Cardiac muscle cell (in vitro differentiated cells and primary cell): ENCODE measurements at regions not wholly inside any gene's neighbourhood (a gene's known extent, or its start where the extent isn't known, plus 50 kb on each side); places are given as distances from the start of the nearest gene placed in this dataset.

ENCODE experiments used
- DNase-seq, 2 donors: peaks; one replicate each; pipeline versions ENCODE4 v3.0.0 to v3.0.0-alpha.2; 2010 to 2017; ENCODE audit warnings: low read depth in 1 of 2, low spot score in 1 of 2
- H3K27ac ChIP-seq: fragments of 200-600 bp; sonication (generic); 2 replicates; pipeline ENCODE4 v1.5.1; 2016
- H3K27me3 ChIP-seq: fragments of 200-600 bp; sonication (generic); 2 replicates; pipeline ENCODE4 v1.6.0; 2016; ENCODE audit warnings: control low read depth
- H3K36me3 ChIP-seq: fragments of 200-600 bp; sonication (generic); 2 replicates; pipeline ENCODE4 v1.5.1; 2016; ENCODE audit warnings: control low read depth
- H3K4me1 ChIP-seq: fragments of 200-600 bp; sonication (generic); 2 replicates; pipeline ENCODE4 v1.8.1; 2017; ENCODE audit warnings: low read depth, mild to moderate bottlenecking, mixed run types
- H3K4me3 ChIP-seq: fragments of 200-600 bp; sonication (generic); 2 replicates; pipeline ENCODE4 v1.5.1; 2016; ENCODE audit warnings: mild to moderate bottlenecking
- H3K9me3 ChIP-seq: fragments of 200-600 bp; sonication (generic); 2 replicates; pipeline ENCODE4 v1.5.1; 2017; ENCODE audit warnings: low read depth, mild to moderate bottlenecking, control low read depth
- CTCF ChIP-seq: IDR thresholded peaks from 2 replicates; pipeline ENCODE4 v1.5.1; 2012; ENCODE audit warnings: low read depth, mild to moderate bottlenecking, low read length

DNA sequence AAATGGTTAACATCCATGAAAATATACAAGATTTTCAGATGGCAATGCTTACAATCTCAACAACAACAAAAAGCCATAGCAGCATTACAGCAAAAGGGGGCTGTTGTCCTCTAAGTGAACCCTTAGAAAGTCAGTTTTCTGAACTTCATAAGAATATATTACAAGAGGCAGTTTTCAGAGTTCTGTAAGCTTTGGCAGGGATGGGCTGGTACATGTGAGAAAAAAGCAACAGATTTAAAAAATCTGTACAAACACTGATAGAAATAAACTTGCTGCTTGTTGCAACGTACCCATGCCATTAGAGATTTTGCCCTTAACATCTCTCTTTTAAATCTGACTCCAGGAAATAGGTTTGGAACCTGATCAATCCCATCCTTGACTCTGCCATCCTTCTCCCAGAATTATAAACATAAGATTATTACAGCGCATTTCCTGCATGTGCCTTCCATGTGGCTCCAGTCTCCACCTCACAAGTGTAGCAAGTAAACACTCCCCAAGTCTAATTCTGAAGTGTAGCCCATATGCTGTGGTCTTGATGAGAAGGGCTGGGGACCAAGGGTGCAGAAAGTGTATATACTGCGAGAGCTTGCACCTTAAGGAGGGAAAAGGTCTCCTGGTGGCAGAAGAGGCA is 101.4 kb upstream of the TSPAN2 start:
- no peaks in the 10 kb centered on the region for H3K9me3 ChIP-seq
- no peaks in the 10 kb centered on the region for H3K27me3 ChIP-seq
- TF ChIP-seq CTCF, result no peak
- peaks cover 21% of the 10 kb centered on the region for H3K4me1 ChIP-seq
- no peak for DNase-seq
- H3K27ac ChIP-seq, result no peak overlapping the region
- no peaks in the 10 kb centered on the region for H3K36me3 ChIP-seq
- no peak overlapping the region for H3K4me3 ChIP-seq

GRCh38 chr1:115189814-115190539 is 100.7 kb upstream of the TSPAN2 start:
- H3K27me3 ChIP-seq, result no peaks in the 10 kb centered on the region
- peak in 1 of 2 donors; percentile 58 for DNase-seq
- H3K4me1 ChIP-seq, result peaks cover 21% of the 10 kb centered on the region
- no peak for TF ChIP-seq CTCF
- H3K9me3 ChIP-seq, result no peaks in the 10 kb centered on the region
- H3K36me3 ChIP-seq, result no peaks in the 10 kb centered on the region
- peak overlapping the region; percentile 8 for H3K27ac ChIP-seq
- H3K4me3 ChIP-seq, result no peak overlapping the region

DNA sequence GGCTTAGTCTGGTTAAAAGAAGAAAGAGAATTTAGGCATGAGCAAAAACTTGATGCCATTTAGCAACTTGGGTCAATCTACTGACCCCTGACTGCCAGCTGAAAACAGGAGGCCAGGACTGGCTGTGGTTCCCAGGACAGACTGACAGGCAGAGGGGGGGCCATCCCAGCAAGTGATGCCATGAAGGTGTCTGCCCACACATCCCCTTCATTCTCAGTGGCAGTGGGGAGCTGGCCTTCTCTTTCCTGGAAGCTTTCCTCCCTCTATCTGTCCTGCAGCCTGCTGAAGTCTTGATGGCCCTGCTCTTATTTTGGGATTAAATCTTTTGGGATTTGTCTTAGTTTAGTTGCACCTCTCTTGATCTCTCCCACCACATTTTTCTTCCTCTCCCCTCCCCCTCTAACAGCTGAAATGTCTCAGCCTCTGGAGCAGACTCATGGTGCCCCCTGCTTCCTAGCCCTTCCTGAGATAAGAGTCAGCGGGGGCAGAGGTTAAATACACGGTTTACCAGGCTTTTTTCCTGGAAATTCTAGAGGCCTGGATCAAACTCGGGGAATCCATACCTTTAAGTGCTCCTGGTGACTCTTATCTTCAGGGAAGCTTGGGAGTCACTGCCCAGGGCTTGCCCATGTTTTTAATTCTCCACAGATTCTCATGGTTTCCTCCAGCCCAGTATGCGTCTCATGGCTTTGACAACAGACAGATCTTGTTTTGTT is 99.5 kb upstream of the TSPAN2 start:
- H3K27ac ChIP-seq, result no peak overlapping the region

DNA sequence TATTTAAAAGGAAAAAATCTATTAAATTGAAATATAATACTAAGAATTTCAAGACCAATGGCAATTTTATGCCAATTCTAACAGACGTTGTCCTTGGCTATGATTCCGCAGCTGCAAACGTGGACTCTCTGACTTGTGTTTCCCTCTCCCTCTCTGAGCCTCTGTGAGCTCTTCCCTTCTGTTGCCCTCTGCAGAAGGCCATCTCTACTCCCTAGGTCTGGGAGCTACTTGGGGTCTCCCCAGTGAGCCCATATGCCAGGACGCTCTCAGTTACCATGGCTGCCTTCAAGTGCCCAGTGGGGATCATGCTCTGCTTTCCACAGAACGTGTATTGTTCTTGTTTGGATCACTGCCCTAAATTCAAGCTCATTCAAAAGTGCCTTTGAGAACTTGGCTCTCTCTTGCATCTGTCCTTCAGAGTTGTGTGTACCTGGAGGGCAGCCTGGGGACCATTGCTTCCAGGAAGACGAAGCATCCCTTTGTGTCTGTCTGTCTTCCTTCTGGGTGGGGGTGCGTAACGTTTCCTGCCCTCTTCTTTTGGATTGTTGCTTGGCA is 97.5 kb upstream of the TSPAN2 start:
- no peak for DNase-seq
- Histone ChIP-seq H3K27ac (no peak overlapping the region), H3K4me3 (no peak overlapping the region), H3K9me3 (no peaks in the 10 kb centered on the region), H3K4me1 (peaks cover 29% of the 10 kb centered on the region), H3K36me3 (no peaks in the 10 kb centered on the region), H3K27me3 (no peaks in the 10 kb centered on the region)
- TF ChIP-seq CTCF, result no peak

More for the DNA sequence above, 99.5 kb upstream of the TSPAN2 start:
- H3K27me3 ChIP-seq, result no peaks in the 10 kb centered on the region
- H3K36me3 ChIP-seq, result no peaks in the 10 kb centered on the region
- no peak for TF ChIP-seq CTCF
- peaks cover 29% of the 10 kb centered on the region for H3K4me1 ChIP-seq
- no peak for DNase-seq
- H3K4me3 ChIP-seq, result no peak overlapping the region
- no peaks in the 10 kb centered on the region for H3K9me3 ChIP-seq

- no peak for TF ChIP-seq CTCF
- no peak overlapping the region for H3K4me3 ChIP-seq
- H3K36me3 ChIP-seq, result no peaks in the 10 kb centered on the region
- no peak overlapping the region for H3K27ac ChIP-seq
- no peaks in the 10 kb centered on the region for H3K9me3 ChIP-seq
- DNase-seq, result no peak
- H3K27me3 ChIP-seq, result no peaks in the 10 kb centered on the region
- peaks cover 28% of the 10 kb centered on the region for H3K4me1 ChIP-seq
These were observed 96.0 kb upstream of the TSPAN2 start for GRCh38 chr1:115185336-115185735.
